ENCODE measurements at regions not wholly inside any gene's neighbourhood (a gene's known extent, or its start where the extent isn't known, plus 50 kb on each side); places are given as distances from the start of the nearest gene placed in this dataset.
"Not testable (repeated sequence)": the region's sequence is repeated elsewhere in the genome, so short reads cannot be mapped to it uniquely, and the experiment has no call there.

- WGBS, 2 donors = 86 to 92% methylated on average over 2 of the region's 2 CpGs
- Histone ChIP-seq H3K27me3 (ENCODE audit: control insufficient read depth in 3 of 3, insufficient read depth in 3 of 3, low read length in 2 of 3) (no peaks in the 10 kb centered on the region), H3K9me3 (ENCODE audit: control insufficient read depth in 4 of 4, insufficient read depth in 3 of 4, low read length in 3 of 4) (peaks cover 0 to 3% (median under 1%) of the 10 kb centered on the region in 4 donors), H3K9ac (ENCODE audit: insufficient read depth in 1 of 2, low read length in 2 of 2) (no peak overlapping the region), H3K36me3 (ENCODE audit: control insufficient read depth in 4 of 4, insufficient read depth in 4 of 4, low read length in 4 of 4) (no peaks in the 10 kb centered on the region), H3K4me1 (ENCODE audit: control insufficient read depth in 5 of 5, insufficient read depth in 5 of 5, low read length in 5 of 5) (no peaks in the 10 kb centered on the region), H3K27ac (ENCODE audit: low read depth in 1 of 2, low read length in 1 of 2) (no peak overlapping the region), H3K4me3 (no peak overlapping the region)
- DNase-seq = no peak
- no peak for ATAC-seq (ENCODE audit: insufficient read depth, low FRiP score)
- no peak for TF ChIP-seq CTCF (IDR thresholded peaks at IDR 0.05; ENCODE audit: control extremely low read depth, extremely low read depth)
Observed at GRCh38 chr6:84973606-84974005, 209.2 kb upstream of the TBX18 start.

GRCh38 chr6:84967965-84968364, 203.6 kb upstream of the TBX18 start:
- no peak overlapping the region for H3K9ac ChIP-seq (ENCODE audit: insufficient read depth in 1 of 2, low read length in 2 of 2)
- ATAC-seq (ENCODE audit: insufficient read depth, low FRiP score) = no peak
- 90 to 92% methylated on average over 11 of the region's 11 CpGs for WGBS, 2 donors

GRCh38 chr6:84967389-84967788, 203.0 kb upstream of the TBX18 start:
- Histone ChIP-seq H3K36me3 (ENCODE audit: control insufficient read depth in 4 of 4, insufficient read depth in 4 of 4, low read length in 4 of 4) (no peaks in the 10 kb centered on the region), H3K4me1 (ENCODE audit: control insufficient read depth in 5 of 5, insufficient read depth in 5 of 5, low read length in 5 of 5) (no peaks in the 10 kb centered on the region), H3K27me3 (ENCODE audit: control insufficient read depth in 3 of 3, insufficient read depth in 3 of 3, low read length in 2 of 3) (no peaks in the 10 kb centered on the region), H3K27ac (ENCODE audit: low read depth in 1 of 2, low read length in 1 of 2) (no peak overlapping the region), H3K9ac (ENCODE audit: insufficient read depth in 1 of 2, low read length in 2 of 2) (no peak overlapping the region), H3K4me3 (no peak overlapping the region), H3K9me3 (ENCODE audit: control insufficient read depth in 4 of 4, insufficient read depth in 3 of 4, low read length in 3 of 4) (peaks cover 0 to 18% (median 13%) of the 10 kb centered on the region in 4 donors)
- ATAC-seq (ENCODE audit: insufficient read depth, low FRiP score) (no peak), DNase-seq (no peak)
- no peak for TF ChIP-seq CTCF (IDR thresholded peaks at IDR 0.05; ENCODE audit: control extremely low read depth, extremely low read depth)
- WGBS, 2 donors = 67 to 68% methylated on average over 7 of the region's 7 CpGs

More at GRCh38 chr6:84967965-84968364, 203.6 kb upstream of the TBX18 start:
- no peak for TF ChIP-seq CTCF (IDR thresholded peaks at IDR 0.05; ENCODE audit: control extremely low read depth, extremely low read depth)
- Histone ChIP-seq H3K4me3 (no peak overlapping the region), H3K27ac (ENCODE audit: low read depth in 1 of 2, low read length in 1 of 2) (no peak overlapping the region), H3K36me3 (ENCODE audit: control insufficient read depth in 4 of 4, insufficient read depth in 4 of 4, low read length in 4 of 4) (no peaks in the 10 kb centered on the region), H3K27me3 (ENCODE audit: control insufficient read depth in 3 of 3, insufficient read depth in 3 of 3, low read length in 2 of 3) (no peaks in the 10 kb centered on the region), H3K4me1 (ENCODE audit: control insufficient read depth in 5 of 5, insufficient read depth in 5 of 5, low read length in 5 of 5) (no peaks in the 10 kb centered on the region), H3K9me3 (ENCODE audit: control insufficient read depth in 4 of 4, insufficient read depth in 3 of 4, low read length in 3 of 4) (peaks cover 0 to 20% (median 13%) of the 10 kb centered on the region in 4 donors)
- DNase-seq = no peak

- DNase-seq (no peak), ATAC-seq (ENCODE audit: insufficient read depth, low FRiP score) (no peak)
- no peak overlapping the region for H3K4me3 ChIP-seq
- no peak overlapping the region for H3K27ac ChIP-seq (ENCODE audit: low read depth in 1 of 2, low read length in 1 of 2)
- peaks cover 0 to 2% (median 0%) of the 10 kb centered on the region in 4 donors for H3K9me3 ChIP-seq (ENCODE audit: control insufficient read depth in 4 of 4, insufficient read depth in 3 of 4, low read length in 3 of 4)
- no peaks in the 10 kb centered on the region for H3K4me1 ChIP-seq (ENCODE audit: control insufficient read depth in 5 of 5, insufficient read depth in 5 of 5, low read length in 5 of 5)
- no peaks in the 10 kb centered on the region for H3K27me3 ChIP-seq (ENCODE audit: control insufficient read depth in 3 of 3, insufficient read depth in 3 of 3, low read length in 2 of 3)
- WGBS, 2 donors = 44 to 45% methylated on average over 2 of the region's 2 CpGs
- H3K36me3 ChIP-seq (ENCODE audit: control insufficient read depth in 4 of 4, insufficient read depth in 4 of 4, low read length in 4 of 4) = no peaks in the 10 kb centered on the region
- no peak for TF ChIP-seq CTCF (IDR thresholded peaks at IDR 0.05; ENCODE audit: control extremely low read depth, extremely low read depth)
- H3K9ac ChIP-seq (ENCODE audit: insufficient read depth in 1 of 2, low read length in 2 of 2) = no peak overlapping the region
Observed at GRCh38 chr6:84953111-84953755, 188.8 kb upstream of the TBX18 start.

GRCh38 chr6:84944926-84945325, 180.5 kb upstream of the TBX18 start:
- not testable (repeated sequence) for H3K27me3 ChIP-seq (ENCODE audit: control insufficient read depth in 3 of 3, insufficient read depth in 3 of 3, low read length in 2 of 3); H3K9ac ChIP-seq (ENCODE audit: insufficient read depth in 1 of 2, low read length in 2 of 2); H3K36me3 ChIP-seq (ENCODE audit: control insufficient read depth in 4 of 4, insufficient read depth in 4 of 4, low read length in 4 of 4); H3K4me1 ChIP-seq (ENCODE audit: control insufficient read depth in 5 of 5, insufficient read depth in 5 of 5, low read length in 5 of 5); DNase-seq; ATAC-seq (ENCODE audit: insufficient read depth, low FRiP score); H3K27ac ChIP-seq (ENCODE audit: low read depth in 1 of 2, low read length in 1 of 2); H3K4me3 ChIP-seq; H3K9me3 ChIP-seq (ENCODE audit: control insufficient read depth in 4 of 4, insufficient read depth in 3 of 4, low read length in 3 of 4)
- WGBS, 2 donors = 80 to 85% methylated on average over 7 of the region's 7 CpGs

Measured in lung (tissue), 11 donors.